Hypothalamus (tissue), 51 donors: ENCODE measurements at regions not wholly inside any gene's neighbourhood (a gene's known extent, or its start where the extent isn't known, plus 50 kb on each side); places are given as distances from the start of the nearest gene placed in this dataset.

Experiments used
- DNase-seq, 51 donors: peaks; one replicate each; lab custom pipeline; 2025; lab: John Stamatoyannopoulos, UW

GRCh38 chr2:172153156-172153555 is 50.5 kb upstream of the DLX2 start:
- no peak for DNase-seq

GRCh38 chr2:172153757-172154156 is 51.1 kb upstream of the DLX2 start:
- no peak for DNase-seq

DNA sequence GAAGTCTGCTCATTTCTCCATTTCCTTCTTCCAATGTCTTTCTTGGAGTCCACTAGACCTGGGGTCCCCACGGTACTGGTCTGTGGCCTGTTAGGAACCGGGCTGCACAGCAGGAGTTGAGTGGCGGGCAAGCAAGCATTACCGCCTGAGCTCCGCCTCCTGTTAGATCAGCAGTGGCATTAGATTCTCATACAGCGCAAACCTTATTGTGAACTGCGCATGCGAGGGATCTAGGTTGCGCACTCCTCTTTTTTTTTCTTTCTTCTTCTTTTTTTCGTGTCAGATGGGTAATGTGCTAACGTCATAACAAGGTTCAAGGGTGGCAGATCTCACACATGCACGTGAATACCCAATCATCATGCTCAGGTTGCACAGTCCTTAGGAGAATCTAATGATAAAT is 53.1 kb upstream of the DLX2 start:
- no peak for DNase-seq

DNA sequence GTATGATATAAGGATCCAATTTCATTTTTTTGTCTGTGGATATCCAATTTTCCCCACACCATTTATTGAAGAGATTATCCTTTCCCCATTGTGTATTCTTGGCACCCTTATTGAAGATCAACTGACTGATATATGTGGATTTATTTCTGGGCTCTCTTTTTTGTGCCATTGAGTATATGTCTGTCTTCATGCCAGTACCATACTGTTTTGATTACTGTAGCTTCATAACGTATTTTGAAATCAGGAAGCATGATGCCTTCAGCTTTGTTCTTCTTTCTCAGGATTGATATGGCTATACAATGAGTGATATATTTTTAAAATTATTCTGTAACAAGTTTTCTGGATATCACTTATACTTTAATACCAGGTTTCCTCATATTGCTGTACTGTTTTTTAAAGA is 58.1 kb upstream of the DLX2 start:
- DNase-seq, result no peak

DNA sequence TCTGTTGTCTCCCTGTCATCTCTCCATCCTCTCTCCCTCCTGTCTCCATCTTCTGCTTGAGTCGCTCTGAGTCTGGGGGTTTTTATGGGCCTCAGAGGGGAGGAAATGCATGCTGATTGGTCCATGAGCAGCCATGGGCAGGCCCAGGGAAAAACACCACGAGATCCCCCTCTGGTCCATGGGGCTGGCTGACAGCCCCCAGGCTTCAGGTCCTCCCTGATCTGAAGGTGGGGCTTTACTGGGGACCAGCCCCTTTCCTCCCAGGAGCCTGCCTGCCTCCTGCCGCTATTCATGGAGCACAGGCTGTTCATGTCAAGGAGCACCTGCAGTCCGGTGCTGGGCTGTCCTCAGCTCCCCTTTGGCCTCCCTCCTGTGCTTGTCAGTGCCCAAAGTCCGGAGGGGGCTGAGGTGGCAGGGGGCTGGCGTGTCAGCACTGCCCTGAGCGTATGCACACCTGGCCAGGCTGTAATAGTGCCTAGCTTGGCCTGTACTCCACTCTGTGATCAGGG is 59.6 kb upstream of the DLX2 start:
- DNase-seq, result no peak

- DNase-seq, result no peak
These were observed 60.1 kb upstream of the DLX2 start for GRCh38 chr2:172162739-172163336.

- DNase-seq, result no peak
These were observed 66.2 kb upstream of the DLX2 start for GRCh38 chr2:172168917-172169346.

- DNase-seq, result no peak
These were observed 66.9 kb upstream of the DLX2 start for GRCh38 chr2:172169611-172170010.

DNA sequence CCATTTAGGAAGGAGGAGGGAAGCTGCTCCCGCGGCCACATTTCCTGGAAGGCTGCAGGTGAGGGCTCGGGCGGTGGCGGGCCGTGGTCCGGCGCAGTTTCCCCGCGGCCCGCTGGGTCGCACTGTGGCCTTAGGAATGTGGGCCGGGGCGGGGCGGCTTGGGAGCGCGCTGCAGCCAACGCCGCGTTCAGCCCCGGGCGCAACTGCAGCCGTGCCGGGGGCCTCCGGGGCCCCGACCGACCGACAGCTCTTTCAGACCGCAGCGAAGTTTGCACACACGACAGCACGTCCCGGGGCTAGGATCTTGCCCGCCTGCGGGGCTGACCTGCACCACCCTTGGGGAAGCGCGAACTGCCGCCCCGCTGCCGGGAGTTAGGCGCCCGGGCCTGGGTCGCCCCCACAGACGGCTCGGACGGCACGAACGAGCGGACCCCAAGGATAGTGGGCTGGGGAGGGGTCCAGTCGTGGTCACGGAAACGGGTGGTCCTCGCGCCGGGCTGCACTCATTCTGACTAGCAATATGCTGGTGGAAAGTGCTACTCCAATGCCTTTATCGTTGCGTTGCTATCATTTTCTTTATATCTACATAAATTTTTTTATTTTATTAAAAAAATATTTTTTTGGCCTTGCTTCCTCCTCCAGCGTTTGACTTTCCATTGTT is 69.9 kb upstream of the DLX2 start:
- DNase-seq, result peak in 43 of 51 donors; percentile 1 to 77 (median 34)

DNA sequence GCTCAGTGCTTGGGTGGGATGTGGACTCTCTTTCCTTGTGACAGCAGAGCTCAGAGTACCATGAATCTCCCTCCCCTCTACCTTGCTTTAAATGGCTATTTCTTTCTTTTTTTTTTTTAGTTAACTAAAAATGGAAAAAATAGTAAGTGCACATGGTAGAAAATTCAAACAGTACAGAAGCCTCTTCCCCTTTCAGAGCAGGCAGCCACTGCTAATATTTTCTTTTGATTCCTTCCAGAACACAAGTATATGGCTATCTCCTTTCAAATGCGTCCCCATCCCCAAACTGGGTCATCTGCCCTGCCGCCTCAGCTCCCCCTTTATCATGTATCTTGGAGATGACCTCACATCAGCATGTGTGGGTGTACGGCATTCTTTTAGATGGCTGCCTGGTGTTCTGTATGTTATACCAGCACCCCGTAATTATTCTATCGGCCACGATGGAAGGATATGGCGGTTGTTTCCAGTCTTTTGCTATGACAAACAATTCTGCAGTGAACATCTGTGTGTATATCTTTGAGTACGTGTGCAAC is 70.5 kb upstream of the DLX2 start:
- DNase-seq, result no peak

DNA sequence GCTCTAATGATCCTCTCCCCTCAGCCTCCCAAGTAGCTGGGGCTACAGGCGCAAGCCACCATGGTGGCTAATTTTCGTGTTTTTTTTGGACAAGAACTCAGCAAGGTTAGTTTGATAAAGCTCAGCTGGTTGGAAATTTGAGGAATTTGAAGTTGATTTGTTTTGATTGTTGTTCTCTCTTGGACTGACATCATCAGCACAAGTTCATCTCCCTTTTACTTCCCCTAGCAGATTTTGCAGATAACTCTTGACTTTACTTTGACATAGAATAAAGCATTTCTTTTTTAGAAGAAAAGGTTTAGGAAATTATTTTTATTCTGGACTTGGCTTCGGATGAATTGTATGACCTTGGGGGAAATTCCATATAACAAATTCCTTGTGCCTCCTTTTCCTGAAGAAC is 74.9 kb upstream of the DLX2 start:
- DNase-seq, result no peak

GRCh38 chr2:172177996-172178395 is 75.3 kb upstream of the DLX2 start:
- no peak for DNase-seq

- DNase-seq, result no peak
These were observed 76.5 kb upstream of the DLX2 start for GRCh38 chr2:172179045-172179701.

- no peak for DNase-seq
These were observed 79.1 kb upstream of the DLX2 start for GRCh38 chr2:172181840-172182239.

- DNase-seq, result no peak
These were observed 79.9 kb upstream of the DLX2 start for GRCh38 chr2:172182624-172183023.

GRCh38 chr2:172193331-172194089 is 90.8 kb upstream of the DLX2 start:
- DNase-seq, result no peak

GRCh38 chr2:172195836-172196376 is 93.2 kb upstream of the DLX2 start:
- no peak for DNase-seq

- no peak for DNase-seq
These were observed 94.2 kb upstream of the DLX2 start for GRCh38 chr2:172196768-172197431.

DNA sequence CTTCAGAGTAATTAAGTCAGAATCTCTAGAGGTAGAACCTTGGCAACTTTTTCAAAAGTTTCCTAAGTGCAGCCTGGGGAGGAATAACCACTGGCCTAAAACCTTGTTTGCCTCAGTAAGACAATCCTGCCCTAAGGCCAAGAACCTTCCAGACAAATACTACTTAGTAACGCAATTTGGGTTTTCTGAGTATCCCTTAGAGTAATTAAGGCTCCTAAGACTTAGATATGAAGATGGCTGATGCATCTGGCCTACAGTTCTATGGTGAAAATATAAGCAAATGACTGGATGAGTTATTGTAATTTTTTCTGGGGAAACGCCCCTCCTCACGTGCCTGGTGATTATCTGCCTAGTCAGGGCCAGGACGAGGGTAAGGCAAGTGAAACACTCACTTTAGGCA is 95.7 kb upstream of the DLX2 start:
- DNase-seq, result no peak

DNA sequence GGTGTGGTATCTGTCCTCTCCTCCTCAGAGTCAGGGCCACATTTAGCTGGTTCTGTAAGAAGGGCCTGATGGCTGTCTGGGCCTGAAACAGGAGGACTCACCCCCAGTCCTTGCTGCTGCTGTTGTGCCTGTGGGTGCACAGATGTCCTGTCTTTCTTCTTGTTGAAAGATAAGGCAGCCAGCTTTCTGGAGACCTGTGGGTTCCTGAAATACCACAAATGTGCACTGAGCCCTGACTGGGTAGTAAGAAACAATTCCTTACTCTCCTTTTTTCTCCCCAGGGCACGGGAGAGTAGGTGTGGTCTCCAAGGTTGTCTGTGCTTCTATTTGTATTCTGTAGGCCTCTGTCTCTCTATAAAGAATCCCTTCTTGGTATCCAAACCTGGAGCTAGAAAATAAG is 96.2 kb upstream of the DLX2 start:
- no peak for DNase-seq
